ENCODE measurements at regions not wholly inside any gene's neighbourhood (a gene's known extent, or its start where the extent isn't known, plus 50 kb on each side); places are given as distances from the start of the nearest gene placed in this dataset.

DNA sequence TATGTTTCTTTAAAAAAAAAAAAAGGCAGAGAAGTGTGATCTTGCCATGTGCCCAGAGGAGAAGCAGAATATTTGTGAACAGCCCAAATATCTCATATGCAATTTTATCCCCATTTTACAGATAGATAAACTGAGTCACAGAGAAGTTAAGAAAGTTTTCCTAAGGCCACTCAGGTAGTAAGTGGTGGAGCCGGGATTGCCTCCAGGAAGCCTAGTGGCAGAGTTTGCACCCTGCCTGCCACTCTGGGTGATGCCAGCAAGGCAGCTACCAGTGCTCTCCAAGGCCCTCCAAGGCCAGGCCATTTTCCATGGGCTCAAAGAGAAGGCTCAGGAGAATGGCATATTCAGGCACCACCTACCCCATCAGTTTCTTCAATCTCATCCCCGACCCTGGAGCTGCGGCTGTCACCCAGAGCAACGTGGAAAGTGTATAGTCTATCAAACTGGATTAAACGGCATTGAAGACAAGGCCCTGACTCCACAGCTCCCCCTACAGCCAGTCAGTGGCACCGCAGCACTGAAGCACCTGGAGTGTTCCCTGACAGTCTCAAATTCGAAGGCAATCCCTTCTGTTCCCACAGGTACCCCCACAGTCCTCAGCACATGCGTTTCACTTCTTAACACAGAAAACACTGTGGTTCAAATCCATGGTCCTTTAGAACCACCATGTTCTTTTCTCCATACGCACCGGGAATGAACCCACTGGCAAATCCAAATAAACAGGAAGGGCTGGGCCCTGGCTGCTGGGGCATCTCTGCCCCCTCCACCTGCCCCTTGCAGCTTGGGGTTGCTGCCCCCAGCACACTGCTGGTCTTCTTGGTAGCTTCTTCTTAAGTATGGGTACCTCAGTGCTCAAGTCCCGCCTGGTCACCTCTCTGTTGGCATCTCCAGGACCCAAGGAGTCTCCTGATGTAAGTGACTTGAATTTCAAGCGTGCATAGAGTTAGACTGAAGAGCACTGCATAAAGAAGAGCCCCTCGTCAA, 175.3 kb downstream of the INHBB start:
- Histone ChIP-seq H3K4me1 (ENCODE audit: insufficient read depth, low read length) (peaks cover 6% of the 10 kb centered on the region), H4K20me1 (ENCODE audit: insufficient read depth, low read length) (no peaks in the 10 kb centered on the region), H3K36me3 (ENCODE audit: insufficient read depth, low read length) (no peaks in the 10 kb centered on the region), H3K27me3 (ENCODE audit: insufficient read depth, low read length) (no peaks in the 10 kb centered on the region), H3K27ac (ENCODE audit: low read depth, low read length) (no peak overlapping the region), H3K4me2 (ENCODE audit: insufficient read depth, low read length) (no peak overlapping the region), H3K4me3 (ENCODE audit: insufficient read depth, low read length) (no peak overlapping the region), H3K9me3 (ENCODE audit: low read depth, low read length) (no peaks in the 10 kb centered on the region), H3K79me2 (ENCODE audit: insufficient read depth, low read length) (no peaks in the 10 kb centered on the region), H2AFZ (ENCODE audit: low read length) (no peak overlapping the region)
- TF ChIP-seq, protein P1, sequence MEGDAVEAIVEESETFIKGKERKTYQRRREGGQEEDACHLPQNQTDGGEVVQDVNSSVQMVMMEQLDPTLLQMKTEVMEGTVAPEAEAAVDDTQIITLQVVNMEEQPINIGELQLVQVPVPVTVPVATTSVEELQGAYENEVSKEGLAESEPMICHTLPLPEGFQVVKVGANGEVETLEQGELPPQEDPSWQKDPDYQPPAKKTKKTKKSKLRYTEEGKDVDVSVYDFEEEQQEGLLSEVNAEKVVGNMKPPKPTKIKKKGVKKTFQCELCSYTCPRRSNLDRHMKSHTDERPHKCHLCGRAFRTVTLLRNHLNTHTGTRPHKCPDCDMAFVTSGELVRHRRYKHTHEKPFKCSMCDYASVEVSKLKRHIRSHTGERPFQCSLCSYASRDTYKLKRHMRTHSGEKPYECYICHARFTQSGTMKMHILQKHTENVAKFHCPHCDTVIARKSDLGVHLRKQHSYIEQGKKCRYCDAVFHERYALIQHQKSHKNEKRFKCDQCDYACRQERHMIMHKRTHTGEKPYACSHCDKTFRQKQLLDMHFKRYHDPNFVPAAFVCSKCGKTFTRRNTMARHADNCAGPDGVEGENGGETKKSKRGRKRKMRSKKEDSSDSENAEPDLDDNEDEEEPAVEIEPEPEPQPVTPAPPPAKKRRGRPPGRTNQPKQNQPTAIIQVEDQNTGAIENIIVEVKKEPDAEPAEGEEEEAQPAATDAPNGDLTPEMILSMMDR (IDR thresholded peaks at IDR 0.05; ENCODE audit: extremely low read depth, low read depth, low read length) = peak; percentile 94
- DNase-seq (ENCODE audit: insufficient read length, low spot score, missing footprints) = peak; percentile 92

DNA sequence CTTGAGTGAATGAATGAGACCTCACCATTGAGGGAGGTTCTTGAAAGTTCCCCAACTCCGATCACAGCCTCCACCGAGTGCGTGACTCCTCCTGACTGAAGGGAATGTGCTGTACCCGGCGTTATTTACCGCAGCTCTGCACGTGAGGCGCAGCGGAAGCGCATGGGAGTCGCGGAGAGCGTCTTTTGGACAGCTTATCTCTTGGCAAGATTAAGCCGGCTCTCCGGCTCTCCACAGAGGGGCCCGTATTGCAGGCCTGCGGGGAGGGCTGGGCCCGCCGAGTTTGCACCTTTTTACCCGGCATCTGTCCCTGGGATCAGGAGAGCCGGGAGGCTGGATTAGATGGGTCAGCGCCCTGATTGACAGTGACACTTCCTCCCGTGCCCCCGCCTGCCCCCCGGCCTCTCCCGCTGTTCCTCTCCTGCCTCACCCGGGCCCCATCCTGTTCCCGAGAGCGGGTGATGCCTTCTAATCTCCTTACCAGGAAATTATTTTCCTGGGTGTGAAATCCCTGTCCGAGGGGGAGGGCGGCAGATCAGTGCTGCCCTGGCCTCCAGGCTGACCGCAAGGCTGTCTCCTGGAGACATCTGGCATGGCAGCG, 176.3 kb downstream of the INHBB start:
- Histone ChIP-seq H3K79me2 (ENCODE audit: insufficient read depth, low read length) (no peaks in the 10 kb centered on the region), H3K9me3 (ENCODE audit: low read depth, low read length) (no peaks in the 10 kb centered on the region), H3K4me1 (ENCODE audit: insufficient read depth, low read length) (peaks cover 3% of the 10 kb centered on the region), H3K27ac (ENCODE audit: low read depth, low read length) (no peak overlapping the region), H3K4me3 (ENCODE audit: insufficient read depth, low read length) (no peak overlapping the region), H4K20me1 (ENCODE audit: insufficient read depth, low read length) (no peaks in the 10 kb centered on the region), H2AFZ (ENCODE audit: low read length) (no peak overlapping the region), H3K27me3 (ENCODE audit: insufficient read depth, low read length) (no peaks in the 10 kb centered on the region), H3K4me2 (ENCODE audit: insufficient read depth, low read length) (no peak overlapping the region), H3K36me3 (ENCODE audit: insufficient read depth, low read length) (no peaks in the 10 kb centered on the region)
- TF ChIP-seq, protein P1 (IDR thresholded peaks at IDR 0.05; ENCODE audit: extremely low read depth, low read depth, low read length) = no peak
- DNase-seq (ENCODE audit: insufficient read length, low spot score, missing footprints) = no peak

DNA sequence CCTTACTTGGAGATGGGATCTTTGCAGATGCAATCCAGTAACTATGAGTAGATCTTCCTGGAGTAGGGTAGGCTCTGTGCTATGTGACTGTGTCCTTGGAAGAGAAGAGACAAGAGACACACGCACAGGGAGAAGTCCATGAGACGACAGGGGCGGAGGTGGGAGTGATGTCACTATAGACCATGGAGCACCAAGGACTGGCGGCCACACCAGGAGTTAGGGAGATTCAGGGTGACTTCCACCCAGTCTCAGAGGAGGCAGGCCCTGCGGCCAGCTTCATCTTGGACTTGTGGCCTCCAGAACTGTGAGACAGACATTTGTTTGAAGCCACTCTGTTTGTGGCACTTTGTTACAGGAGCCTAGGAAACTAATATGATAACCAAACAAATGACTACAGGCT, 177.8 kb downstream of the INHBB start:
- no peaks in the 10 kb centered on the region for H4K20me1 ChIP-seq (ENCODE audit: insufficient read depth, low read length)
- no peak overlapping the region for H3K27ac ChIP-seq (ENCODE audit: low read depth, low read length)
- peaks cover 3% of the 10 kb centered on the region for H3K4me1 ChIP-seq (ENCODE audit: insufficient read depth, low read length)
- H2AFZ ChIP-seq (ENCODE audit: low read length) = no peak overlapping the region
- H3K27me3 ChIP-seq (ENCODE audit: insufficient read depth, low read length) = no peaks in the 10 kb centered on the region
- H3K9me3 ChIP-seq (ENCODE audit: low read depth, low read length) = no peaks in the 10 kb centered on the region
- H3K79me2 ChIP-seq (ENCODE audit: insufficient read depth, low read length) = no peaks in the 10 kb centered on the region
- H3K4me2 ChIP-seq (ENCODE audit: insufficient read depth, low read length) = no peak overlapping the region
- H3K4me3 ChIP-seq (ENCODE audit: insufficient read depth, low read length) = no peak overlapping the region
- TF ChIP-seq, protein P1 (IDR thresholded peaks at IDR 0.05; ENCODE audit: extremely low read depth, low read depth, low read length) = no peak
- no peak for DNase-seq (ENCODE audit: insufficient read length, low spot score, missing footprints)
- no peaks in the 10 kb centered on the region for H3K36me3 ChIP-seq (ENCODE audit: insufficient read depth, low read length)

DNA sequence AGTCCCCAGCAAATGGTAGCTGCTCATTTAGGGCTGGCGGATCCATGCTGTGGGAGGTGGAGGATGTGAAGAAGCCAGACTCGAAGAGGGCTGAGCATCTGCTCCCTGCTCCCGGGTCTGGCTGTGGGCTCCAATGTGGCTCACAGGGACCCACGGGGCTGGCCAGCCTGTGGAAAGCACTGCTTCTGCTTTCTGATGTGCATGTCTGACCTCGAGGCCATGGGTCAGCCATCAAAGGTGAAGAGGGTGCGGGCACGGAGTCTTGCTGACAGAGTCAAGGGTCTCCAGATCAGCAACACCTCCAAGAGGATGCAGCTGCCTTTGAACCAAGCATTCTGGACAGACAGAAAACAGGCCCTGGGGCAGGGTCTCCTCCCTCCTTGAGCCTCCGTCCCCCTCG, 178.2 kb downstream of the INHBB start:
- Histone ChIP-seq H3K36me3 (ENCODE audit: insufficient read depth, low read length) (no peaks in the 10 kb centered on the region), H2AFZ (ENCODE audit: low read length) (no peak overlapping the region), H4K20me1 (ENCODE audit: insufficient read depth, low read length) (no peaks in the 10 kb centered on the region), H3K4me1 (ENCODE audit: insufficient read depth, low read length) (peaks cover 3% of the 10 kb centered on the region), H3K4me2 (ENCODE audit: insufficient read depth, low read length) (no peak overlapping the region), H3K4me3 (ENCODE audit: insufficient read depth, low read length) (no peak overlapping the region), H3K79me2 (ENCODE audit: insufficient read depth, low read length) (no peaks in the 10 kb centered on the region), H3K27ac (ENCODE audit: low read depth, low read length) (no peak overlapping the region), H3K27me3 (ENCODE audit: insufficient read depth, low read length) (no peaks in the 10 kb centered on the region), H3K9me3 (ENCODE audit: low read depth, low read length) (no peaks in the 10 kb centered on the region)
- DNase-seq (ENCODE audit: insufficient read length, low spot score, missing footprints) = no peak
- TF ChIP-seq, protein P1 (IDR thresholded peaks at IDR 0.05; ENCODE audit: extremely low read depth, low read depth, low read length) = no peak
